NT2/D1 (cell line): ENCODE measurements at regions not wholly inside any gene's neighbourhood (a gene's known extent, or its start where the extent isn't known, plus 50 kb on each side); places are given as distances from the start of the nearest gene placed in this dataset.
"Not testable (repeated sequence)": the region's sequence is repeated elsewhere in the genome, so short reads cannot be mapped to it uniquely, and the experiment has no call there.

ENCODE experiments used
- DNase-seq: peaks from one replicate; pipeline ENCODE4 v3.0.0-alpha.2; 2011; ENCODE audit warnings: low read depth, low spot score
- H3K27me3 ChIP-seq: 2 replicates; pipeline ENCODE4 v1.6.0; 2011; ENCODE audit warnings: mild to moderate bottlenecking; ENCODE audit not compliant: insufficient read length, insufficient read depth
- H3K36me3 ChIP-seq: 2 replicates; pipeline ENCODE4 v1.6.1; 2011; ENCODE audit warnings: mild to moderate bottlenecking, low read length, mixed read lengths; ENCODE audit not compliant: insufficient read depth, insufficient read length
- H3K4me1 ChIP-seq: 2 replicates; pipeline ENCODE4 v1.5.1; 2011; ENCODE audit not compliant: insufficient read depth, insufficient read length
- H3K4me3 ChIP-seq: 2 replicates; pipeline ENCODE4 v1.5.1; 2011; ENCODE audit warnings: low read depth; ENCODE audit not compliant: insufficient read length
- H3K9ac ChIP-seq: 2 replicates; pipeline ENCODE4 v1.6.0; 2011; ENCODE audit warnings: low read depth; ENCODE audit not compliant: insufficient read length
- H3K9me3 ChIP-seq: 2 replicates; pipeline ENCODE4 v1.5.1; 2011; ENCODE audit warnings: mild to moderate bottlenecking, low read length; ENCODE audit not compliant: insufficient read depth

GRCh38 chr2:132337844-132338243 lies 78.8 kb upstream of the GPR39 start:
- not testable (repeated sequence) for H3K4me1 ChIP-seq

GRCh38 chr2:132347041-132347780 lies 69.4 kb upstream of the GPR39 start:
- peak overlapping the region; percentile 43 for H3K4me3 ChIP-seq
- peak overlapping the region; percentile 67 for H3K9ac ChIP-seq
- not testable (repeated sequence) for H3K36me3 ChIP-seq, H3K4me1 ChIP-seq, H3K27me3 ChIP-seq, H3K9me3 ChIP-seq
- DNase-seq, result peak; percentile 50

More at GRCh38 chr2:132337844-132338243, 78.8 kb upstream of the GPR39 start:
- not testable (repeated sequence) for H3K9me3 ChIP-seq, H3K9ac ChIP-seq, H3K36me3 ChIP-seq, H3K4me3 ChIP-seq, H3K27me3 ChIP-seq, DNase-seq

- H3K36me3 ChIP-seq, H3K4me3 ChIP-seq, H3K9ac ChIP-seq, H3K9me3 ChIP-seq, H3K27me3 ChIP-seq, H3K4me1 ChIP-seq: not testable (repeated sequence)
- peak; percentile 54 for DNase-seq
Measured at GRCh38 chr2:132349092-132349687, 67.4 kb upstream of the GPR39 start.

GRCh38 chr2:132351668-132352067 lies 64.9 kb upstream of the GPR39 start:
- not testable (repeated sequence) for DNase-seq, H3K27me3 ChIP-seq, H3K4me3 ChIP-seq, H3K9me3 ChIP-seq, H3K4me1 ChIP-seq, H3K9ac ChIP-seq, H3K36me3 ChIP-seq

GRCh38 chr2:132352481-132353001 lies 64.1 kb upstream of the GPR39 start:
- DNase-seq, result peak; percentile 38
- H3K9ac ChIP-seq, result peak overlapping the region; percentile 72
- not testable (repeated sequence) for H3K36me3 ChIP-seq, H3K4me1 ChIP-seq, H3K9me3 ChIP-seq, H3K27me3 ChIP-seq
- peak overlapping the region; percentile 43 for H3K4me3 ChIP-seq

- not testable (repeated sequence) for H3K36me3 ChIP-seq, H3K27me3 ChIP-seq, H3K9me3 ChIP-seq, H3K4me1 ChIP-seq
- H3K4me3 ChIP-seq, result peak overlapping the region; percentile 43
- DNase-seq, result peak; percentile 38
- peak overlapping the region; percentile 70 for H3K9ac ChIP-seq
Measured at GRCh38 chr2:132353380-132353779, 63.2 kb upstream of the GPR39 start.

GRCh38 chr2:132360964-132361363 lies 55.6 kb upstream of the GPR39 start:
- H3K27me3 ChIP-seq, DNase-seq, H3K4me1 ChIP-seq, H3K9ac ChIP-seq, H3K36me3 ChIP-seq, H3K9me3 ChIP-seq, H3K4me3 ChIP-seq: not testable (repeated sequence)

- not testable (repeated sequence) for H3K9ac ChIP-seq, H3K9me3 ChIP-seq, DNase-seq, H3K4me1 ChIP-seq, H3K27me3 ChIP-seq, H3K4me3 ChIP-seq, H3K36me3 ChIP-seq
Measured at GRCh38 chr2:132361498-132361897, 55.1 kb upstream of the GPR39 start.

- not testable (repeated sequence) for H3K9me3 ChIP-seq, H3K4me3 ChIP-seq, DNase-seq, H3K4me1 ChIP-seq, H3K36me3 ChIP-seq, H3K9ac ChIP-seq, H3K27me3 ChIP-seq
Measured at GRCh38 chr2:132363352-132363751, 53.3 kb upstream of the GPR39 start.

GRCh38 chr2:132365963-132366362 lies 50.6 kb upstream of the GPR39 start:
- H3K9ac ChIP-seq, H3K36me3 ChIP-seq, H3K27me3 ChIP-seq, H3K4me3 ChIP-seq, H3K9me3 ChIP-seq, H3K4me1 ChIP-seq, DNase-seq: not testable (repeated sequence)
